ENCODE measurements at regions not wholly inside any gene's neighbourhood (a gene's known extent, or its start where the extent isn't known, plus 50 kb on each side); places are given as distances from the start of the nearest gene placed in this dataset.

DNA sequence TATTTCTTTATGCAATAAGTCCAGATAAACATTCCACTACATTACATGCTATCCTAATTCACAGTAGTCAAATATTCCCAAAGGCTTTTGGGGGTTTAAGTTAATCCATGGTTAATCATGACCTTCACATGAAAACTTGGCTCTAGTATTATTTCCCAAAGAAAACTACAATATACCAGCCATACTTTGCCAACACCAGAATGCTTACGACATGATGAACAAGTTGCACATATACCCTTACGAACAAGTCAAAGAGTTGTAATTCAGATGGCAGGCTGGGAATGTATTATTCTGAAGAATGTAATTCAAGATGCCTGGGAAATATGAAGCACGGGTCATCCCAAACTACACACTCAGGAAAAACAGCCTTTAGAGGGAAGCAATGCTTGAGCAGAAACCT, 499.6 kb downstream of the PPARGC1A start:
- TF ChIP-seq POLR2A (IDR thresholded peaks at IDR 0.05; ENCODE audit: low read length) (no peak), GATA1 (IDR thresholded peaks at IDR 0.05; ENCODE audit: low read depth, low read length) (no peak)

Data from erythroblast (primary cell).